Natural killer cell (primary cell): ENCODE measurements at regions not wholly inside any gene's neighbourhood (a gene's known extent, or its start where the extent isn't known, plus 50 kb on each side); places are given as distances from the start of the nearest gene placed in this dataset.

ENCODE experiments used
- ATAC-seq, 3 donors: fragments of 150-1000 bp in 2 of 3; fragments of 200-7000 bp in 1 of 3; cut with Tn5 transposase; 1 replicate in 1 of 3; 2 replicates in 2 of 3; pipeline ENCODE4 v1.10.0; 2021; ENCODE audit warnings: mild to moderate bottlenecking in 2 of 3, moderate library complexity in 2 of 3
- DNase-seq, 2 donors: peaks; one replicate each; pipeline versions ENCODE4 v3.0.0 to v3.0.0-alpha.2; 2013 to 2021; ENCODE audit warnings: mixed read lengths in 1 of 2
- H3K27ac ChIP-seq: one replicate; pipeline ENCODE4 v1.5.1; 2013; ENCODE audit warnings: mild to moderate bottlenecking, low read length
- H3K27me3 ChIP-seq: one replicate; pipeline ENCODE4 v1.6.1; 2013; ENCODE audit warnings: low read length; ENCODE audit not compliant: control insufficient read depth, insufficient read depth
- H3K36me3 ChIP-seq: one replicate; pipeline ENCODE4 v1.6.1; 2013; ENCODE audit warnings: low read length; ENCODE audit not compliant: control insufficient read depth, insufficient read depth
- H3K4me1 ChIP-seq: one replicate; pipeline ENCODE4 v1.6.1; 2013; ENCODE audit warnings: low read length; ENCODE audit not compliant: control insufficient read depth, insufficient read depth
- H3K4me3 ChIP-seq: one replicate; pipeline ENCODE4 v1.5.1; 2013; ENCODE audit warnings: low read length
- H3K9me3 ChIP-seq: one replicate; pipeline ENCODE4 v1.6.1; 2013; ENCODE audit warnings: low read length; ENCODE audit not compliant: control insufficient read depth, insufficient read depth
- H3K27ac Mint-ChIP-seq, 2 donors: one replicate each; pipeline ENCODE4 v1.8.0; 2022; ENCODE audit warnings: mild to moderate bottlenecking in 2 of 2, mixed read lengths in 2 of 2, moderate library complexity in 1 of 2
- H3K27me3 Mint-ChIP-seq, 2 donors: one replicate each; pipeline ENCODE4 v1.8.0; 2022; ENCODE audit warnings: low read depth in 2 of 2, mixed read lengths in 2 of 2
- H3K36me3 Mint-ChIP-seq: one replicate; pipeline ENCODE4 v1.8.0; 2022; ENCODE audit warnings: mixed read lengths
- H3K4me1 Mint-ChIP-seq, 2 donors: one replicate each; pipeline ENCODE4 v1.8.0; 2022; ENCODE audit warnings: mixed read lengths in 2 of 2
- H3K4me3 Mint-ChIP-seq: one replicate; pipeline ENCODE4 v1.8.0; 2022; ENCODE audit warnings: mild to moderate bottlenecking, moderate library complexity, mixed read lengths
- H3K9me3 Mint-ChIP-seq, 2 donors: one replicate each; pipeline ENCODE4 v1.8.0; 2022; ENCODE audit warnings: mixed read lengths in 2 of 2
- WGBS: methylation state at CpG from one replicate; pipeline ENCODE4 v1.1.7; 2013; ENCODE audit warnings: missing lambda C conversion rate; ENCODE audit not compliant: insufficient coverage; 5-methylcytosine and 5-hydroxymethylcytosine counted together
- intact Hi-C: fragments of 100-400 bp; cut with micrococcal nuclease; formaldehyde crosslinking; loops from one replicate; pipeline ENCODE4 v1.14.2; 2022
- TF ChIP-seq, protein P1 (sequence below): fragments of 200-600 bp; IDR thresholded peaks from one replicate; pipeline ENCODE4 v1.8.0; 2022; ENCODE audit warnings: antibody characterized with exemption

GRCh38 chr2:236884569-236885175 lies 201.0 kb upstream of the COPS8 start:
- Mint-ChIP-seq H3K4me1 (no peaks in the 10 kb centered on the region), H3K27ac (no peak overlapping the region), H3K36me3 (no peaks in the 10 kb centered on the region), H3K4me3 (no peak overlapping the region), H3K27me3 (peaks cover 11 to 28% of the 10 kb centered on the region in 2 donors), H3K9me3 (no peaks in the 10 kb centered on the region)
- H3K27ac ChIP-seq, result no peak overlapping the region
- H3K4me3 ChIP-seq, result no peak overlapping the region
- no peaks in the 10 kb centered on the region for H3K27me3 ChIP-seq
- intact Hi-C loops, result no loop called here
- TF ChIP-seq, protein P1, sequence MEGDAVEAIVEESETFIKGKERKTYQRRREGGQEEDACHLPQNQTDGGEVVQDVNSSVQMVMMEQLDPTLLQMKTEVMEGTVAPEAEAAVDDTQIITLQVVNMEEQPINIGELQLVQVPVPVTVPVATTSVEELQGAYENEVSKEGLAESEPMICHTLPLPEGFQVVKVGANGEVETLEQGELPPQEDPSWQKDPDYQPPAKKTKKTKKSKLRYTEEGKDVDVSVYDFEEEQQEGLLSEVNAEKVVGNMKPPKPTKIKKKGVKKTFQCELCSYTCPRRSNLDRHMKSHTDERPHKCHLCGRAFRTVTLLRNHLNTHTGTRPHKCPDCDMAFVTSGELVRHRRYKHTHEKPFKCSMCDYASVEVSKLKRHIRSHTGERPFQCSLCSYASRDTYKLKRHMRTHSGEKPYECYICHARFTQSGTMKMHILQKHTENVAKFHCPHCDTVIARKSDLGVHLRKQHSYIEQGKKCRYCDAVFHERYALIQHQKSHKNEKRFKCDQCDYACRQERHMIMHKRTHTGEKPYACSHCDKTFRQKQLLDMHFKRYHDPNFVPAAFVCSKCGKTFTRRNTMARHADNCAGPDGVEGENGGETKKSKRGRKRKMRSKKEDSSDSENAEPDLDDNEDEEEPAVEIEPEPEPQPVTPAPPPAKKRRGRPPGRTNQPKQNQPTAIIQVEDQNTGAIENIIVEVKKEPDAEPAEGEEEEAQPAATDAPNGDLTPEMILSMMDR, result no peak
- no peaks in the 10 kb centered on the region for H3K4me1 ChIP-seq
- 72% methylated on average over 5 of the region's 5 CpGs for WGBS
- DNase-seq, result no peak
- H3K9me3 ChIP-seq, result no peaks in the 10 kb centered on the region
- H3K36me3 ChIP-seq, result no peaks in the 10 kb centered on the region
- ATAC-seq, result no peak

DNA sequence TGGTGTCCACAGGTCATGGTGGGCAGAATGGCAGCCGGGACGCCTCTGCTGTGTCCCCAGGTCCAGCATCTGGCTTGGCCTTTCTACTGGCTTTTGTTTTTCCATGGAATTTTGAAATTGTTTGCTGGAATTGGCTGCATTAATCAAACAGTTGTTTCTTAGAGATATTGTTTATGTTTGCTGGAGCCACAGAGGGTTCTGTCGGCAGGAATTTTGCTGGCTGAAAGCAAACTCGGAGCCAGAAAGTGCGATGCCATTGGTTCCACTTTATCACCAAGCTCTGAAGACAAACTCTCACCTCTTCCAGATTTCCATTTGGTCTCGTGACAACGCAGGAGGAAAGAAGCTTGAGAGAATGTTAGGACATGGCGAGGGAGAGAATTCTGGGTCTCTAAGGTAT lies 199.2 kb upstream of the COPS8 start:
- H3K4me1 ChIP-seq, result no peaks in the 10 kb centered on the region
- intact Hi-C loops, result no loop called here
- no peak overlapping the region for H3K4me3 ChIP-seq
- DNase-seq (no peak), ATAC-seq (no peak)
- 96% methylated on average over 5 of the region's 8 CpGs for WGBS
- no peaks in the 10 kb centered on the region for H3K4me1 Mint-ChIP-seq
- no peak overlapping the region for H3K27ac Mint-ChIP-seq
- H3K27ac ChIP-seq, result no peak overlapping the region
- no peaks in the 10 kb centered on the region for H3K9me3 Mint-ChIP-seq
- TF ChIP-seq, protein P1, result no peak
- H3K9me3 ChIP-seq, result no peaks in the 10 kb centered on the region
- H3K27me3 Mint-ChIP-seq, result peaks cover 7 to 21% of the 10 kb centered on the region in 2 donors
- no peak overlapping the region for H3K4me3 Mint-ChIP-seq
- no peaks in the 10 kb centered on the region for H3K36me3 ChIP-seq
- H3K27me3 ChIP-seq, result no peaks in the 10 kb centered on the region
- no peaks in the 10 kb centered on the region for H3K36me3 Mint-ChIP-seq

GRCh38 chr2:236887531-236887930 lies 198.2 kb upstream of the COPS8 start:
- H3K27ac Mint-ChIP-seq, result no peak overlapping the region
- H3K36me3 ChIP-seq, result no peaks in the 10 kb centered on the region
- H3K27ac ChIP-seq, result no peak overlapping the region
- DNase-seq, result no peak
- no peaks in the 10 kb centered on the region for H3K4me1 Mint-ChIP-seq
- H3K9me3 ChIP-seq, result no peaks in the 10 kb centered on the region
- TF ChIP-seq, protein P1, result no peak
- no peaks in the 10 kb centered on the region for H3K4me1 ChIP-seq
- H3K27me3 ChIP-seq, result peaks cover 3% of the 10 kb centered on the region
- H3K4me3 Mint-ChIP-seq, result no peak overlapping the region
- no peaks in the 10 kb centered on the region for H3K36me3 Mint-ChIP-seq
- H3K9me3 Mint-ChIP-seq, result no peaks in the 10 kb centered on the region
- no peak for ATAC-seq
- H3K4me3 ChIP-seq, result no peak overlapping the region
- H3K27me3 Mint-ChIP-seq, result peaks cover 9 to 20% of the 10 kb centered on the region in 2 donors
- WGBS, result 79% methylated on average over 5 of the region's 6 CpGs
- intact Hi-C loops, result no loop called here
